ENCODE measurements at regions not wholly inside any gene's neighbourhood (a gene's known extent, or its start where the extent isn't known, plus 50 kb on each side); places are given as distances from the start of the nearest gene placed in this dataset.
A peak's percentile ranks its signal among the peaks of the same experiment; 100 is the strongest.

GRCh38 chr5:9858043-9858442 lies 227.9 kb upstream of the TAS2R1 start:
- TF ChIP-seq CTCF (IDR thresholded peaks at IDR 0.05; ENCODE audit: poor library complexity) = no peak
- no peak for TF ChIP-seq EZH2 (IDR thresholded peaks at IDR 0.05; ENCODE audit: borderline replicate concordance)
- no peak for TF ChIP-seq EZH2phosphoT487 (IDR thresholded peaks at IDR 0.05; ENCODE audit: low read depth, severe bottlenecking, unreplicated experiment)
- 95% methylated on average over 3 of the region's 3 CpGs for WGBS (ENCODE audit: low lambda C conversion rate, missing lambda C conversion rate)
- H3K4me1 ChIP-seq (ENCODE audit: insufficient read depth) = no peaks in the 10 kb centered on the region

DNA sequence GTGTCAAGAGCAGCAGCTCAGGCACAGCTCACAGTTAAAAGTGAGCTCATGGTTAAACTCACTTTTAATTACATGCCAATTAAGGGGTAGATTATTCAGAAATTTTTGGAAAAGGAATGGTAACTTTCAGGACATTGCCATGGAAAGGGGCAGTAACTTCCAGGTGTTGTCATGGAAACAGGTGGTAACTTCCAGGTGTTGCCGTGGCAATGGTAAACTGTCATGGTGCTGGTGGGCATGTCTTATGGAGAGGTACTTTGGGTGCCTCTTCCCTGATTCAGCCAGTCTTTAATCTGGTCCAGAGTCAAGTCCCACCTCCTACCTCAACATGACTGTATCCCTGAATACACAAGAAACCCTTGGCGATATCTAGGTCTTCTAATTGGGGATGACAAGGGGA lies 223.2 kb upstream of the TAS2R1 start:
- Histone ChIP-seq H3K4me1 (ENCODE audit: insufficient read depth) (no peaks in the 10 kb centered on the region), H3K9me2 (replicated peaks; ENCODE audit: insufficient read depth) (no peaks in the 10 kb centered on the region), H3K9me3 (ENCODE audit: low read depth) (no peaks in the 10 kb centered on the region), H4K20me1 (ENCODE audit: insufficient read depth, poor library complexity, severe bottlenecking) (no peaks in the 10 kb centered on the region), H2AFZ (no peak overlapping the region), H3K4me3 (no peak overlapping the region), H3K4me2 (no peak overlapping the region), H3K36me3 (replicated peaks; ENCODE audit: insufficient read depth, low read depth) (no peaks in the 10 kb centered on the region), H3K79me2 (no peaks in the 10 kb centered on the region), H3K27ac (no peak overlapping the region), H3K27me3 (no peaks in the 10 kb centered on the region)
- 100% methylated on average over 2 of the region's 2 CpGs for WGBS (ENCODE audit: low lambda C conversion rate, missing lambda C conversion rate)
- DNase-seq (ENCODE audit: low spot score) = no peak
- TF ChIP-seq EZH2phosphoT487 (IDR thresholded peaks at IDR 0.05; ENCODE audit: low read depth, severe bottlenecking, unreplicated experiment) = no peak
- TF ChIP-seq EZH2 (IDR thresholded peaks at IDR 0.05; ENCODE audit: borderline replicate concordance) = no peak
- TF ChIP-seq CTCF (IDR thresholded peaks at IDR 0.05; ENCODE audit: poor library complexity) = no peak

More at GRCh38 chr5:9858043-9858442, 227.9 kb upstream of the TAS2R1 start:
- no peaks in the 10 kb centered on the region for H3K9me3 ChIP-seq (ENCODE audit: low read depth)
- H3K27ac ChIP-seq = no peak overlapping the region
- no peaks in the 10 kb centered on the region for H3K27me3 ChIP-seq
- DNase-seq (ENCODE audit: low spot score) = no peak
- no peak overlapping the region for H3K4me2 ChIP-seq
- no peak overlapping the region for H3K4me3 ChIP-seq
- no peaks in the 10 kb centered on the region for H4K20me1 ChIP-seq (ENCODE audit: insufficient read depth, poor library complexity, severe bottlenecking)
- H3K36me3 ChIP-seq (replicated peaks; ENCODE audit: insufficient read depth, low read depth) = no peaks in the 10 kb centered on the region
- no peak overlapping the region for H2AFZ ChIP-seq
- H3K79me2 ChIP-seq = no peaks in the 10 kb centered on the region
- H3K9me2 ChIP-seq (replicated peaks; ENCODE audit: insufficient read depth) = no peaks in the 10 kb centered on the region

- no peaks in the 10 kb centered on the region for H3K4me1 ChIP-seq (ENCODE audit: insufficient read depth)
- H3K9me2 ChIP-seq (replicated peaks; ENCODE audit: insufficient read depth) = no peaks in the 10 kb centered on the region
- 91% methylated on average over 3 of the region's 3 CpGs for WGBS (ENCODE audit: low lambda C conversion rate, missing lambda C conversion rate)
- H3K79me2 ChIP-seq = no peaks in the 10 kb centered on the region
- no peak overlapping the region for H2AFZ ChIP-seq
- H3K4me3 ChIP-seq = no peak overlapping the region
- no peaks in the 10 kb centered on the region for H3K9me3 ChIP-seq (ENCODE audit: low read depth)
- no peaks in the 10 kb centered on the region for H3K36me3 ChIP-seq (replicated peaks; ENCODE audit: insufficient read depth, low read depth)
- no peaks in the 10 kb centered on the region for H4K20me1 ChIP-seq (ENCODE audit: insufficient read depth, poor library complexity, severe bottlenecking)
- no peak for DNase-seq (ENCODE audit: low spot score)
- no peak overlapping the region for H3K27ac ChIP-seq
- no peaks in the 10 kb centered on the region for H3K27me3 ChIP-seq
- no peak overlapping the region for H3K4me2 ChIP-seq
- no peak for TF ChIP-seq CTCF (IDR thresholded peaks at IDR 0.05; ENCODE audit: poor library complexity)
- TF ChIP-seq EZH2 (IDR thresholded peaks at IDR 0.05; ENCODE audit: borderline replicate concordance) = no peak
- no peak for TF ChIP-seq EZH2phosphoT487 (IDR thresholded peaks at IDR 0.05; ENCODE audit: low read depth, severe bottlenecking, unreplicated experiment)
Measured at GRCh38 chr5:9852671-9853070, 222.5 kb upstream of the TAS2R1 start.

GRCh38 chr5:9851458-9851857 lies 221.3 kb upstream of the TAS2R1 start:
- no peaks in the 10 kb centered on the region for H3K9me3 ChIP-seq (ENCODE audit: low read depth)
- H3K79me2 ChIP-seq = no peaks in the 10 kb centered on the region
- no peak overlapping the region for H3K4me3 ChIP-seq
- no peaks in the 10 kb centered on the region for H3K9me2 ChIP-seq (replicated peaks; ENCODE audit: insufficient read depth)
- H3K27ac ChIP-seq = no peak overlapping the region
- no peak overlapping the region for H3K4me2 ChIP-seq
- peak; percentile 15 for TF ChIP-seq CTCF (IDR thresholded peaks at IDR 0.05; ENCODE audit: poor library complexity)
- no peak for TF ChIP-seq EZH2phosphoT487 (IDR thresholded peaks at IDR 0.05; ENCODE audit: low read depth, severe bottlenecking, unreplicated experiment)
- no peaks in the 10 kb centered on the region for H3K36me3 ChIP-seq (replicated peaks; ENCODE audit: insufficient read depth, low read depth)
- H3K4me1 ChIP-seq (ENCODE audit: insufficient read depth) = no peaks in the 10 kb centered on the region
- no peaks in the 10 kb centered on the region for H4K20me1 ChIP-seq (ENCODE audit: insufficient read depth, poor library complexity, severe bottlenecking)
- DNase-seq (ENCODE audit: low spot score) = no peak
- H2AFZ ChIP-seq = no peak overlapping the region
- no peaks in the 10 kb centered on the region for H3K27me3 ChIP-seq
- WGBS (ENCODE audit: low lambda C conversion rate, missing lambda C conversion rate) = 69% methylated on average over 3 of the region's 3 CpGs

All from hepatocyte (in vitro differentiated cells).